Ishikawa (cell line): ENCODE measurements at regions not wholly inside any gene's neighbourhood (a gene's known extent, or its start where the extent isn't known, plus 50 kb on each side); places are given as distances from the start of the nearest gene placed in this dataset.

Experiments
- CEBPB ChIP-seq: IDR thresholded peaks from 2 replicates; pipeline ENCODE4 v1.6.1; 2012
- EGR1 ChIP-seq: IDR thresholded peaks from 2 replicates; pipeline ENCODE4 v1.6.1; 2012
- EP300 ChIP-seq: IDR thresholded peaks from 2 replicates; pipeline ENCODE4 v1.6.1; 2012; ENCODE audit warnings: borderline replicate concordance
- TF ChIP-seq, protein P1 (sequence below): IDR thresholded peaks from 2 replicates; pipeline ENCODE4 v1.6.1; 2012

DNA sequence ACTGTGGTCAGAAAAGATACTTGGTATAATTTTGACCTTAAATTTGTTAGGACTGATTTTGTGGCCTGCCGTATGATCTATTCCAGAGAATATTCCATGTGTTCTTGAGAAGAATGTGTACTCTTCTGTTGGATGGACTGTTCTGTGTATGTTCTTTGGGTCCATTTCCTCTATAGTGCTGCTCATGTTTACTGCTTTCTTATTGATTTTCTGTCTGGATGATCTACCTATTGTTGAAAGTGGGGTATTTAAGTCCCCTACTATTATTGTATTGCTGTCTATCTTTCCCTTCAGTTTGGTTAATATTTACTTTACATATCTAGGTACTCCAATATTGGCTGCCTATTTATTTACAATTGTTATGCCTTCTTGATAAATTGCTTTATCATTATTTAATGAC lies 298.4 kb downstream of the BCKDHB start:
- TF ChIP-seq CEBPB (no peak), EP300 (no peak), EGR1 (no peak)
- TF ChIP-seq, protein P1, sequence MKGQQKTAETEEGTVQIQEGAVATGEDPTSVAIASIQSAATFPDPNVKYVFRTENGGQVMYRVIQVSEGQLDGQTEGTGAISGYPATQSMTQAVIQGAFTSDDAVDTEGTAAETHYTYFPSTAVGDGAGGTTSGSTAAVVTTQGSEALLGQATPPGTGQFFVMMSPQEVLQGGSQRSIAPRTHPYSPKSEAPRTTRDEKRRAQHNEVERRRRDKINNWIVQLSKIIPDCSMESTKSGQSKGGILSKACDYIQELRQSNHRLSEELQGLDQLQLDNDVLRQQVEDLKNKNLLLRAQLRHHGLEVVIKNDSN: no peak
